ENCODE measurements at regions not wholly inside any gene's neighbourhood (a gene's known extent, or its start where the extent isn't known, plus 50 kb on each side); places are given as distances from the start of the nearest gene placed in this dataset.

GRCh38 chr14:49991491-49991890 is 98.6 kb downstream of the ARF6 start:
- TF ChIP-seq POLR2A (IDR thresholded peaks at IDR 0.05; ENCODE audit: low read depth, low read length) (no peak), POLR2AphosphoS5 (IDR thresholded peaks at IDR 0.05; ENCODE audit: low read depth, low read length) (no peak)
